Progenitor cell of endocrine pancreas (in vitro differentiated cells): ENCODE measurements at regions not wholly inside any gene's neighbourhood (a gene's known extent, or its start where the extent isn't known, plus 50 kb on each side); places are given as distances from the start of the nearest gene placed in this dataset.

ENCODE experiments used
- DNase-seq: peaks from one replicate; pipeline ENCODE4 v3.0.0; 2021; ENCODE audit warnings: low spot score; ENCODE audit not compliant: unreplicated experiment
- H3K27ac Mint-ChIP-seq: 2 replicates; pipeline ENCODE4 v1.8.0; 2021; ENCODE audit warnings: mild to moderate bottlenecking, moderate library complexity, mixed read lengths
- H3K27me3 Mint-ChIP-seq: 2 replicates; pipeline ENCODE4 v1.8.0; 2021; ENCODE audit warnings: mixed read lengths
- H3K36me3 Mint-ChIP-seq: 2 replicates; pipeline ENCODE4 v1.8.0; 2022; ENCODE audit warnings: mixed read lengths; ENCODE audit not compliant: insufficient read depth
- H3K4me1 Mint-ChIP-seq: 2 replicates; pipeline ENCODE4 v1.8.0; 2021; ENCODE audit warnings: low read depth, mixed read lengths
- H3K4me3 Mint-ChIP-seq: 2 replicates; pipeline ENCODE4 v1.8.0; 2021; ENCODE audit warnings: low read depth, mild to moderate bottlenecking, moderate library complexity, mixed read lengths
- H3K9me3 Mint-ChIP-seq: 2 replicates; pipeline ENCODE4 v1.8.0; 2021; ENCODE audit warnings: low read depth, mixed read lengths
- TF ChIP-seq, protein P1 (sequence below): fragments of 200-600 bp; sonication (generic); IDR thresholded peaks from one replicate; pipeline ENCODE4 v1.5.0; 2021; ENCODE audit warnings: antibody characterized with exemption, mild to moderate bottlenecking; ENCODE audit not compliant: unreplicated experiment

DNA sequence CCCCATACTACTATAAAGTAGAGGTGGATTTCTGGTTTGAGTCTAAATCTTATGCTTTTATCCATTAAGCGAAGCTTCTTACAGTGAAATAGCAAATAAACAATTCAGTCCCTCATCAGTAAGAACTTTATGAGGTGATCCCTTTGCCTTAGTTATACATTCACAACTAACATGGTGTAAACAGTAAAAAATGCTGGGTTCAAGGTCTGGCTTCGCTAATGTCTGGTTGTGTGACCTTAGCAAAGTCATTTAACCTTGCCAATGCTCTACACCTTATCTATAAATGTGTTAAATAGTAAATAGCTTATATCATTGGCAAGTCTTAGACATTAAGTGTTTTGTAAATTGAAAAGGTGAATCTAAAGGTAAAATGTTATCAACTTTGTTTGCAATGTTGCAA lies 475.4 kb downstream of the LMO4 start:
- Mint-ChIP-seq H3K4me1 (peaks cover 34% of the 10 kb centered on the region), H3K4me3 (no peak overlapping the region), H3K9me3 (peaks cover 7% of the 10 kb centered on the region), H3K27me3 (no peaks in the 10 kb centered on the region), H3K27ac (no peak overlapping the region), H3K36me3 (no peaks in the 10 kb centered on the region)
- no peak for DNase-seq
- TF ChIP-seq, protein P1, sequence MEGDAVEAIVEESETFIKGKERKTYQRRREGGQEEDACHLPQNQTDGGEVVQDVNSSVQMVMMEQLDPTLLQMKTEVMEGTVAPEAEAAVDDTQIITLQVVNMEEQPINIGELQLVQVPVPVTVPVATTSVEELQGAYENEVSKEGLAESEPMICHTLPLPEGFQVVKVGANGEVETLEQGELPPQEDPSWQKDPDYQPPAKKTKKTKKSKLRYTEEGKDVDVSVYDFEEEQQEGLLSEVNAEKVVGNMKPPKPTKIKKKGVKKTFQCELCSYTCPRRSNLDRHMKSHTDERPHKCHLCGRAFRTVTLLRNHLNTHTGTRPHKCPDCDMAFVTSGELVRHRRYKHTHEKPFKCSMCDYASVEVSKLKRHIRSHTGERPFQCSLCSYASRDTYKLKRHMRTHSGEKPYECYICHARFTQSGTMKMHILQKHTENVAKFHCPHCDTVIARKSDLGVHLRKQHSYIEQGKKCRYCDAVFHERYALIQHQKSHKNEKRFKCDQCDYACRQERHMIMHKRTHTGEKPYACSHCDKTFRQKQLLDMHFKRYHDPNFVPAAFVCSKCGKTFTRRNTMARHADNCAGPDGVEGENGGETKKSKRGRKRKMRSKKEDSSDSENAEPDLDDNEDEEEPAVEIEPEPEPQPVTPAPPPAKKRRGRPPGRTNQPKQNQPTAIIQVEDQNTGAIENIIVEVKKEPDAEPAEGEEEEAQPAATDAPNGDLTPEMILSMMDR: no peak

DNA sequence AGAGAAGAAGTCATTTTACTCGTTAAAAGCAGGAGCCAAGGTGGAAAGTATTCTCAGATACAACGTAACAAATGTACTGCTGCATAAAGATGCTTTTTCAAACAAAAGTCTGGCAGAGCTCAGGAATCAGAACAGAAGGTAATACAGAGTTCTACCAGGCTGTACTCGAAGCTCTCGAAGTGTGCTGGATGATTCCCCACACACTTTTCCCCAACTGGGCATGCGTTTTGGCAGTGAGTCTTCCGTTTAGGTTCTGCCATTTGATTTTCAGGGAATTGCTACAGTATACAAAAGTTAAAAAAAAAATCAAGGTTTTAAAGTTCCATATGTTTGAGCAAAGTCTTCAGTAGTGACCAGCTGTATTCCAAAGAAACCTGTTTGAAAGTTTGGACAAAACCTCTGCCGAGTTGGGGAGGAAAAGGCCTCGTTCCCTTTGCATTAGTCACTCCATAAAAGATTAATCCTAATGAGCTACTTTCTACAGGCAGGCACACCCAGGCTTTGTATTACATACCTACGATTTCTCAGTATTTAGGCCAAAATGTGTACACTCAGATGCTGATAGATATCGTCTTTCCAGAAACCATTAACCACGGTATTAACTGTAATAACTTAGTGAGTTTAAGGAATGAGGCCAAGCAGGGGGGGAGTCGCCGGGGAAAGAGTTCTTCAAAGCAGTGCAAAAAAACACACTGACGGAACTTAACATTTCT lies 477.1 kb downstream of the LMO4 start:
- Mint-ChIP-seq H3K27me3 (no peaks in the 10 kb centered on the region), H3K4me1 (peaks cover 27% of the 10 kb centered on the region), H3K27ac (peak overlapping the region; percentile 96), H3K4me3 (peak overlapping the region; percentile 25), H3K9me3 (peaks cover 5% of the 10 kb centered on the region), H3K36me3 (no peaks in the 10 kb centered on the region)
- no peak for DNase-seq
- TF ChIP-seq, protein P1: no peak

DNA sequence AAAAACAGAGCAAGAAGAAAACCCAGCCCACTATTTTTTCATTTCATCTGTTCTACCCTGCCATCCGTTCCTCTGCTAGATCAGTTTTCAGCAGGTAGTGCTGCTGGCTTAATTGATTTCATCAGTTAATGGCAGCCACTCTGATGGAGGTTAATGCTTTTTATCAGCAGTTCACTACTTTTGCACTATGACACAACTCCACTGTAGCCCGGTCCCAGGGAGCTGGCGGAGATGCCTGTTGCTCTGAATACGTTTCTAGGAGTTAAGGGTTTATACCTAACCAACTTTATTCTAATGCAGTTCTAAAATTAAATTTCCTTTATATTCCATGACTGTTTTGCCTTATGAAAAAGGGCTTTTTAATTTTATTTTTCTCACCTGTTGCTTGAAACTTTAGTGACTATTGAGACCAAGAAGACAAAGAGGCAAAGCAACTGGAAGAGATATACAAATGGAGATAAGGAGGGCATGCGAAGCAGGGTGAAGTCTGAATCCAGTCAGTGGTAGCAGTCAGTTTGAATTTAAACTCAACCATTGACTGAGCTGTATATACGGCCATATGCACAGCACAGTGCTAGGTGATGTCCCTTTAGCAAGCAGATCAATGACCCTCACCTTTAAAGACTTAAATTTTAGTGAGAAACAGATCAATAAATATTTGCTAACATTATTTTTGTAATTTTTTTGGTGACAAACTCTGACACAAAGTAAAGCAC lies 477.9 kb downstream of the LMO4 start:
- peaks cover 27% of the 10 kb centered on the region for H3K4me1 Mint-ChIP-seq
- no peaks in the 10 kb centered on the region for H3K36me3 Mint-ChIP-seq
- no peaks in the 10 kb centered on the region for H3K27me3 Mint-ChIP-seq
- peak overlapping the region; percentile 96 for H3K27ac Mint-ChIP-seq
- H3K9me3 Mint-ChIP-seq: peaks cover 4% of the 10 kb centered on the region
- DNase-seq: no peak
- peak overlapping the region; percentile 25 for H3K4me3 Mint-ChIP-seq
- TF ChIP-seq, protein P1: no peak

DNA sequence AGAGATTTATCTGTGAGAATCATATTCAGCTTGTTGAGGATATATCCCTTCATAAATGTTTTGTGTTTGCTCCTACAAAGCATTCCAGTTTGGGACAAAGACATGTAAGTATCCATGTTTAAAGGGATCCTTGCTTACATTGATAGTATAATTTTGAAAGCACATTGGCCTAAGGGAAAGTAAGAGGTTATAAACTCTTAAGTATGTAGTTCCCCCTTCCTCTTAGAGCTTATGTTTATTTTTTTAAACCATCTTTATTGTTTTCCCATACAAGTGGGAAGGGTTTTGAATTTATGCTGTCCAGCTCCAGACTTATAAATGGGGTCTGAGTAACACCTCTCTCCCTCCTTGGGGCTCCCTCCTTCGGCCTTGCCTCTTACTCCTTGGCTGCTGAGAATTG lies 481.5 kb downstream of the LMO4 start:
- H3K27me3 Mint-ChIP-seq: no peaks in the 10 kb centered on the region
- TF ChIP-seq, protein P1: no peak
- H3K4me3 Mint-ChIP-seq: no peak overlapping the region
- H3K27ac Mint-ChIP-seq: no peak overlapping the region
- no peak for DNase-seq
- no peaks in the 10 kb centered on the region for H3K36me3 Mint-ChIP-seq
- peaks cover 21% of the 10 kb centered on the region for H3K4me1 Mint-ChIP-seq
- H3K9me3 Mint-ChIP-seq: peaks cover 4% of the 10 kb centered on the region

DNA sequence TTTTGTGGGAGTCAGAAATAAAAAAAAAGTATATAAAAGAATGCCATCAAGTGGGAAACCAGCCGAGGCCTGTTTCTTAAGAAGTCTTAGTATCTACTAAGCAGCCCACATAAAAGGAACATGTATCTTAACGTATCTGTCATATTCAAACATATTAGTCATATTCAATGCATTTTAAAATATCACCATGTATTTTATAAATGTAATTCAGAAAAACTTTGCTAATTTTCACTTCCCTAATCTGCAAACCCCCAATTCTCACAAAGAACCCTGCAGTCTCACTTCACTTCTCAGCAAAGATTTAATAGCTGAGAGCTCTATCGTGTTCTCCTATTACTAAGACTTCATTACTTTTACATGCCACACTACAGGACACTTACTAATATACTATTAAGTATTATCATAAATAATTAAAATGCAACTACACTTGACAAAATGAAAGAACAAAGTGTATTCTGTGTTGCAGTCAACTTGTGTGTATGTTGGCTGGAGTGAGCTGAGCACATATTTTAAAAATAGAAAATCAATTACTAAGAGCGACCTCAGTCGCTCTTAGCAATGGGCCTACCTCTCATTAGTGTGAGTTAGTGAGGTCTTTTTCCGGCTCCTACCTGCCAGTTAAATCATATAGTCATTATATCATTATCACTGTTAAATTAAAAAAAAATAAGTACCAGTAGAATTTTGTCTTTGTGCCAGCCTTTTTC lies 484.3 kb downstream of the LMO4 start:
- Mint-ChIP-seq H3K36me3 (no peaks in the 10 kb centered on the region), H3K4me1 (peaks cover 3% of the 10 kb centered on the region), H3K4me3 (no peak overlapping the region), H3K27me3 (no peaks in the 10 kb centered on the region), H3K27ac (no peak overlapping the region), H3K9me3 (peaks cover 4% of the 10 kb centered on the region)
- TF ChIP-seq, protein P1: no peak
- DNase-seq: no peak
